Skeletal muscle cell (primary cell): ENCODE measurements at regions not wholly inside any gene's neighbourhood (a gene's known extent, or its start where the extent isn't known, plus 50 kb on each side); places are given as distances from the start of the nearest gene placed in this dataset.
"Not testable (repeated sequence)": the region's sequence is repeated elsewhere in the genome, so short reads cannot be mapped to it uniquely, and the experiment has no call there.

Experiments used
- DNase-seq: peaks from one replicate; pipeline ENCODE4 v3.0.0-alpha.2; 2010; ENCODE audit warnings: low read depth
- H3K4me3 ChIP-seq: 2 replicates; pipeline ENCODE4 v1.5.1; 2011; ENCODE audit warnings: low read depth, mild to moderate bottlenecking, control low read depth, low read length, moderate library complexity

DNA sequence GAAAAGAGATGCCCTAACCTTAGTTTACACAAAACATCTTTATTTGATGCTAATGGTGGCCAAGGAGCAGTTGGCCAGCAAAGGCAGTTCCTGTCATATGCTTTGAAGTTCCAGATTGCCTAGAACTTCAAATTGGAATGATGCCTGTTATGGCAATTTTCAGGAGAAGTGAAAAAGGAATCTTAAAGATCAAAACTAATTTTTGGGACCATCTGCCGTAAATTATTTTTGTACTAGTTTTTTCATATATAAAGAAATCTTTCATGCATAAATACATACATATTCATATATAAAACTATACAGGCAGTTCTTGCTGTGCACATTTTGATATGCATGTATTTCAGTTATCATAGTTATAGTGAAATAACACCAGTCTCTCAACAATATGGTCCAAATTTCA is 1185.6 kb upstream of the FAM98A start:
- DNase-seq = no peak
- no peak overlapping the region for H3K4me3 ChIP-seq

GRCh38 chr2:34750742-34751141 is 1151.6 kb upstream of the FAM98A start:
- not testable (repeated sequence) for H3K4me3 ChIP-seq, DNase-seq

DNA sequence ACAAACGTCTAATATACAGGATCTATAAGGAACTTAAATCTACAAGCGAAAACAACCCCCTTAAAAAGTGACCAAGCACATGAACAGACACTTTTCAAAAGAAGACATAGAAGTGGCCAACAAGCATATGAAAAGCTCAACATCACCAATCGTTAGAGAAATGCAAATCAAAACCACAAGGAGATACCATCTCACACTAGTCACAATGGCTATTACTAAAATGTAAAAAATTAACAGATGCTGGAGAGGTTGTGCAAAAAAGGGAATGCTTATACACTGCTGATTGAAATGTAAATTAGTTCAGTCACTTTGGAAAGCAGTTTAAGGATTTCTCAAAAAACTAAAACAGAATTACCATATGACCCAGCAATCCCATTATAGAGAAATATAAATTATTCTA is 1148.5 kb upstream of the FAM98A start:
- DNase-seq = no peak

DNA sequence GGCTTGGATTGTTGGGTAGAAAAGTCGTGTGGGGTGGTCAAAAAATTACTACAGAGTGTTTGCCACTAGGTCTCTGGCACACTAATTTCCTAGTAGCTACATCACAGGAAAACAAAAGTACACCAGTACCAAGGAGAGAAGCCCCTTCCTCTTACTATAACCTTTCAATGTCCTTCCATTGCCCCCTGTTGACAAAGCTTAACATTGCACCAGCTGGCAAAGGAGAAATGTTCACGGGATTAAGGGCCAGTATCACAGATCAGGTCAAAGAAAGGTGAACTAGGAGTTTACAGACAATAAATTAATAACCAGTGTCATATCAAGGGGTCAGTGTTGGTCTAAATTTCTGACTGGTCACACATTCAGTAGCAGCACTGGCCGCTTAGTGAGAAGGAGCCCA is 1139.6 kb upstream of the FAM98A start:
- DNase-seq = no peak
- no peak overlapping the region for H3K4me3 ChIP-seq

More for the DNA sequence above, 1148.5 kb upstream of the FAM98A start:
- H3K4me3 ChIP-seq = no peak overlapping the region

DNA sequence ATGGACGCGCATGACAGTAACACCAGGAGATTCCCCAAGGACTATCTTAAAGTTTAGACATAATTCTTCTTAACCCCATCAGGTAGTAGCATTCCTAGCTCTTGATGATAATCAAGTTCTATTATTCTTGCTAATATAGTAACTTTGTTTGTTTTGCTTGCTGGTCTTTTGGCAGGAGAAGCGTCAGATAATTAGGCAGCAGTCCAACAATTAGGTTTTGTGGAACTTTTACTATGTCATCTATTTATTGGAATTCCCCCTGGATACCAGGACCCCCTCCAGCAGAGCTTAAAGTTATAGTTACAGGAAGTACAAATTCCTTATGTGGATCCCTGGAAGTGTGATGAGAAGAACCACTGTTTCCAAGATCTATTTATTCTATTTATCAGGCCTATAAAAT is 1138.0 kb upstream of the FAM98A start:
- no peak overlapping the region for H3K4me3 ChIP-seq
- DNase-seq = no peak

DNA sequence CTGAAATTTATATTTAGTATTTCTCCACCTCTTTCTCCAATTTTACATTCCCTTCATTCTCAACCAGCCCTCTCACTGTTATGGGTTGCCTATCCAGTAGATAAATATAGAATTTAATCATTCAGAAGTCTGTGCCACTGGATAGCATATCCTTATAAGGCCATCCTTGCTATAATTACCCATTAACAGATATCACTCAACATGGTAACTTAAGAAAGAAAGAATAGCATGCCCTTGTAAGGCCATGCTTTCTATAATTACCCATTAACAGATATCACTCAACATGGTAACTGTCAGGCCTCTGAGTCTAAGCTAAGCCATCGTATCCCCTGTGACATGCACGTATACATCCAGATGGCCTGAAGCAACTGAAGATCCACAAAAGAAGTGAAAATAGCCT is 1137.4 kb upstream of the FAM98A start:
- DNase-seq = no peak
- H3K4me3 ChIP-seq = no peak overlapping the region

- no peak overlapping the region for H3K4me3 ChIP-seq
- no peak for DNase-seq
Measured at GRCh38 chr2:34734662-34735061, 1135.6 kb upstream of the FAM98A start.

- no peak overlapping the region for H3K4me3 ChIP-seq
- DNase-seq = no peak
Measured at GRCh38 chr2:34734042-34734441, 1134.9 kb upstream of the FAM98A start.

- no peak overlapping the region for H3K4me3 ChIP-seq
- DNase-seq = no peak
Measured at GRCh38 chr2:34731292-34731691, 1132.2 kb upstream of the FAM98A start.

DNA sequence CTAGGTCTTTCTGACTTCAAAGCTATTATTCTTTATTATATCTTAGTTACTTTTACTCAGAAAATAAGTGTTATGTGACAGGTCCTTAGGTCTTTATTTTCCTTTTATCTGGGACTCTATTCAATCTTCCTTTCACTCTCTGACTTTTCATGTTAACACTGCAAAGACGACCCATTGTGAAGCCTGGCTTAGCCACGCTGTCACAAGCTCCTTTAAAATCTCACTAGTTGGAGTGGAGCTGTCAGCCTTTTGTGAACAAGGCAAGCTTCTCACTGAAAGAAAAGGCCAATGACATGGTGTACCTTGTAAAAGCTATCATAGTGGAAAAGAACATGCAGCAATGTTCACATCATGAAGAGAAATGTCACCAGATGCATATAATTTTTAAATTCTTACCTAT is 1130.7 kb upstream of the FAM98A start:
- H3K4me3 ChIP-seq = no peak overlapping the region
- DNase-seq = no peak

DNA sequence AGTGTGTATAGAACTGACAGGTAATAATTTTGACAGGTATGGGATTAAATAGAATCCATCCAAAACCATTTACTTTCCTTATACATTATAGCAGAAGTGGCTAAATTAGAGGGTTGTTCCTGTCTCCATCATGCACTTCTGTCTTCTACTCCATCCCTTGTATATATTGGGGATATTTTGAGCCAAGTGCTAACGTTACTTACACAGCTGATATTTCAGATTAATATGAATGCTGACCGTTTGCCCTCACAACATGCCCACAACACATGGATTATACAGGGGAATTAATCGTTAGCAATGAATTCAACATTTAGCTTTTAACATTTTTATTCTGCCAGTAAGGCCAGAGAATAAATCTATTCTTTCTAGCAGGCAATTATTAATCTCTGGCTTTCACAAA is 1125.0 kb upstream of the FAM98A start:
- H3K4me3 ChIP-seq = no peak overlapping the region
- DNase-seq = no peak

GRCh38 chr2:34723683-34724082 is 1124.6 kb upstream of the FAM98A start:
- no peak overlapping the region for H3K4me3 ChIP-seq
- no peak for DNase-seq

DNA sequence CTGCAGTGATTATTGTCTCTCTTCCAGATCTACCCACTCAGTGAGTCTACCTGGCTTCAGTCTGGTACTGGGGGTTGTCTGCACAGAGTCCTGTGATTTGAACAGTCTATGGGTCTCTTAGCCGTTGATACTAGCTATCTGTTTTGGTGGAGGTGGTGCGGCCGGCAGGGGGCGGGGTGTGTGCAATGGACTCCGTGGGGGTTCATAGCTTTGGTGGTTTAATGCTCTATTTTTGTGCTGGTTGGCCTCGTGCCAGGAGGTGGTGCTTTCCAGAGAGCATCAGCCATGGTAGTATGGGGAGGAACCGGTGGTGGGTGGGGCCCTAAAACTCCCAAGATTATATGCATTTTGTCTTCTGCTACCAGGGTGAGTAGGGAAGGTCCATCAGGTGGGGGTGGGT is 1120.1 kb upstream of the FAM98A start:
- H3K4me3 ChIP-seq = no peak overlapping the region
- DNase-seq = no peak

- DNase-seq = no peak
- no peak overlapping the region for H3K4me3 ChIP-seq
Measured at GRCh38 chr2:34705551-34706247, 1106.6 kb upstream of the FAM98A start.

DNA sequence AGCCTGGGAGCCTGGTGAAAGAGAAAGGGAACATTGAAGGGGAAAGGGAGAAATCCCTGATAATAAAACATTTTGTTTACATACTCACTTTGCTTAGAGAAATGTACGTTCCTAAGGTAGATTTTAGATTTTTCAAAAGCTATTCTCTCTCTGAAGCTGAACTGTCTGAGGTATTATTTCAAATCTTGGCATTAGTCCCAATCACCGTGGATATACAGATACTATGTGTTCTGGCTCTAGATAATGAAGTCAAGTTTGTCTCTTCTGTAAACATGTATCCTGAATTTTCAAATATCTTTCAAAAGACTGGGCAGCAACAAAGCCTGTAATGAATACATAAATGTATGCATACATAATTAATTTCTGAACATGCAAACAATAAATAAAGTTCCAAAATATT is 1104.2 kb upstream of the FAM98A start:
- no peak for DNase-seq
- H3K4me3 ChIP-seq = no peak overlapping the region

DNA sequence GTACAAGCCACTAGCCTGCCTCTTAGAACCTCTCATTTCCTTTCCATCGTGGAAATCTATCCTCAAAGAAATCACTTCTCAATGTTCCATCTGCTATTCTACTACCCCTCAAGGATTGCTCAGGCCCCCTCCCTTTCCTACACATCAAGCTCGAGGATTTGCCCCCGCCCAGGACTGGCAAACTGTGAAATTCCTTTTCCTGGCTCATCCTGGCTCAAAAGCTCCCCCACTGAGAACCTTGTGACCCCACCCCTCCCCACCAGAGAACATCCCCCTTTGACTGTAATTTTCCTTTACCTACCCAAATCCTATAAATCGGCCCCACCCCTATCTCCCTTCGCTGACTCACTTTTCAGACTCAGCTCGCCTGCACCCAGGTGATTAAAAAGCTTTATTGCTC is 1103.3 kb upstream of the FAM98A start:
- DNase-seq = not testable (repeated sequence)

DNA sequence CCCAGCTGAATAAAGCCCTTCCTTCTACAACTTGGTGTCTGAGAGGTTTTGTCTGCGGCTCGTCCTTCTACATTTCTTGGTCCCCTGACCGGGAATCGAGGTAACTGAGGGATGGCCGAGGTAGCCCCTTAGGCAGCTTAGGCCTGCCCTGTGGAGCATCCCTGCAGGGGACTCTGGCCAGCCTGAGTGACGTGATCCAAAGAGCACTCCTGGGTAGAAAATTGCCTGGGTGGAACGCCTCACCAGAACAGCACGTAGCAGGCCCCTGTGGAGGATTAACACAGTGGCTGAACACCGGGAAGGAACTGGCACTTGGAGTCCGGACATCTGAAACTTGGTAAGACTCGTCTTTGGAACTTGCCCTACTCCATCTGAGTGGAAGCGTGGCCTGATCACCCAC is 1078.5 kb upstream of the FAM98A start:
- not testable (repeated sequence) for H3K4me3 ChIP-seq, DNase-seq

More for the DNA sequence above, 1103.3 kb upstream of the FAM98A start:
- not testable (repeated sequence) for H3K4me3 ChIP-seq

- H3K4me3 ChIP-seq, DNase-seq: not testable (repeated sequence)
Measured at GRCh38 chr2:34677119-34677531, 1078.0 kb upstream of the FAM98A start.

DNA sequence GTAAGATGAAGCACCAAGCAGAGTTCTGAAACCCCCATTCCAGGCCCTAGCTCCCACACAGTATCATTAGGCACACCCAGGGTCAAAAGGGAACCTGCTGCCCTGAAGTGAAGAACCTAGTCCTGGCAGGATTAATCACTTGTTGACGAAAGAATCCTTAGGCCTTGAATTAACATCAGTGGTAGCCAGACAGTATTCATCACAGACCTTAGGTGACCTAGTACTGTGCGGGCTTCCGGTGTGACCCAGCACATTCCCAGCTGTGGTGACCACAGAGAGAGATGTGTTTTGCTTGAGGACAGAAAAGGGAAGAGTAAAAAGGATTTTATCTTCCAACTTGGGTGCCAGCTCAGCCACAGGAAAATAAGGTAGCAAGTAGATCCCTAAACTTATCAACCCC is 1071.4 kb upstream of the FAM98A start:
- no peak for DNase-seq
- H3K4me3 ChIP-seq = no peak overlapping the region

DNA sequence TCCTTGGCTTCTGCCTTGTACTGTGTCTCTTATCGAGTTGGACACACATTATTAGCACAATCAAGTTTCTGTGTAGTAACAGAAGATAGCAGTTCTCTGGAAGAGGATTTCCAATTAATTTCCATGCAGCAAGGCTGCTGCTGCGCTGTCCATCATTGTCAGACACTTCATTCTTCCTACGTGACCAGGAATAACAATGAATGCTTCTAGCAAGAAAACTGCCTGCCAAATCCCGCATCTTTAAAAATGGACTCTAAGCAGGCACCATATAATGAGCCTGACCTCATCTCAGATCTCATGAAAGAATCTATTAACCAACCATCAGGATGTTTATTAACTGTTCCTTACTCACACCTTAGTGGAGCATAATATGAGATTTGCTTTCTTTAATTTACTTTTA is 1067.7 kb upstream of the FAM98A start:
- DNase-seq = no peak
- no peak overlapping the region for H3K4me3 ChIP-seq

DNA sequence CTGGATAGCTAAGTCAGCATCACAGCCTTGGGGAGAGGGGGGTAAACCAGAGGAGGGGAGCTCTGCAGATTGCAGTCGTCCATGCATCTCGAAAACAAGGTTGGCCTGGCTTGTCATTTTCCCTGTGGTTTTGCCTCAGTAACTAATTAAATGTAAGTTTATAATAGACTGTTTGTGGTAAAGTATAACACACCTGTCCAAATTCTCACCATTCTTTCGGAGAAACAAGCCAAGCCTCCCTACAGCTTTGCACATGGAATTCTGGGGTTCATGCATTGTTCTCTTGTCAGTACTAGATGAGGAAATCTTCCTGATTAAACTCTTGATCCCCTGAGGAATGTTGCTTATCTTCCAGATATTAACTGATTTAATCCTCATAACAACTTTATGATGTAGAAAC is 1065.2 kb upstream of the FAM98A start:
- DNase-seq = no peak
- no peak overlapping the region for H3K4me3 ChIP-seq

DNA sequence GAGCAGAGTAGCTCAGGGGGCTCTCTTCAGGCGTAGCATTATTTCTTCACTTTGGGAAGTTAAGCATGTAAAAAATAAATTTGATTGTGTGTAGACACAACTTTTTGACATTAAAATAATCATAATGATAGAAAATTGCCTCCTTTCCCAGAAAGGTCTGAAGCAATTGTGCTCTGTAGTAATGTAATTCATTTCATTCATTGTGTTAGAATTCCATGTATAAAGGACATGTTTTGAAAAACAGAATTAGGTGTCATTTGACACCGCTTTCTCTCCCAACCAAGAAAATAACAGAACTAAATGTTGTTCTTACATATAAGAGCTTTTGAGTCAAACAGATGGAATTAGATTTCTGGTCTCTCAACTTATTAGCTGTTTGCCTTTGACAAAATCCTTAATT is 1064.2 kb upstream of the FAM98A start:
- DNase-seq = no peak
- H3K4me3 ChIP-seq = no peak overlapping the region
